GM12864 (cell line): ENCODE measurements at regions not wholly inside any gene's neighbourhood (a gene's known extent, or its start where the extent isn't known, plus 50 kb on each side); places are given as distances from the start of the nearest gene placed in this dataset.
A peak's percentile ranks its signal among the peaks of the same experiment; 100 is the strongest.

Source experiments
- DNase-seq: peaks from one replicate; pipeline ENCODE4 v3.0.0-alpha.2; 2011; ENCODE audit warnings: low read depth
- H3K4me3 ChIP-seq: 2 replicates; pipeline ENCODE4 v1.5.1; 2011; ENCODE audit warnings: mild to moderate bottlenecking, low read depth, low read length, control low read depth
- CTCF ChIP-seq: IDR thresholded peaks from 2 replicates; pipeline ENCODE4 v1.5.1; 2011; ENCODE audit warnings: low read depth, mild to moderate bottlenecking, moderate library complexity, low read length, control low read depth, inconsistent platforms; ENCODE audit errors: missing control alignments

GRCh38 chr18:10213526-10213925 lies 240.9 kb upstream of the APCDD1 start:
- H3K4me3 ChIP-seq: no peak overlapping the region
- no peak for TF ChIP-seq CTCF
- peak; percentile 42 for DNase-seq

- no peak for TF ChIP-seq CTCF
- DNase-seq: no peak
- no peak overlapping the region for H3K4me3 ChIP-seq
These were observed 239.0 kb upstream of the APCDD1 start for GRCh38 chr18:10215446-10215845.

- no peak overlapping the region for H3K4me3 ChIP-seq
- no peak for TF ChIP-seq CTCF
- no peak for DNase-seq
These were observed 237.6 kb upstream of the APCDD1 start for GRCh38 chr18:10216791-10217190.

- no peak overlapping the region for H3K4me3 ChIP-seq
- no peak for DNase-seq
- TF ChIP-seq CTCF: no peak
These were observed 237.2 kb upstream of the APCDD1 start for GRCh38 chr18:10217211-10217610.

- TF ChIP-seq CTCF: no peak
- DNase-seq: no peak
- H3K4me3 ChIP-seq: no peak overlapping the region
These were observed 229.1 kb upstream of the APCDD1 start for GRCh38 chr18:10225300-10225699.

- DNase-seq: no peak
These were observed 227.5 kb upstream of the APCDD1 start for GRCh38 chr18:10226971-10227370.

More at GRCh38 chr18:10226971-10227370, 227.5 kb upstream of the APCDD1 start:
- H3K4me3 ChIP-seq: no peak overlapping the region
- no peak for TF ChIP-seq CTCF
